ENCODE measurements at regions not wholly inside any gene's neighbourhood (a gene's known extent, or its start where the extent isn't known, plus 50 kb on each side); places are given as distances from the start of the nearest gene placed in this dataset.
A peak's percentile ranks its signal among the peaks of the same experiment; 100 is the strongest.

DNA sequence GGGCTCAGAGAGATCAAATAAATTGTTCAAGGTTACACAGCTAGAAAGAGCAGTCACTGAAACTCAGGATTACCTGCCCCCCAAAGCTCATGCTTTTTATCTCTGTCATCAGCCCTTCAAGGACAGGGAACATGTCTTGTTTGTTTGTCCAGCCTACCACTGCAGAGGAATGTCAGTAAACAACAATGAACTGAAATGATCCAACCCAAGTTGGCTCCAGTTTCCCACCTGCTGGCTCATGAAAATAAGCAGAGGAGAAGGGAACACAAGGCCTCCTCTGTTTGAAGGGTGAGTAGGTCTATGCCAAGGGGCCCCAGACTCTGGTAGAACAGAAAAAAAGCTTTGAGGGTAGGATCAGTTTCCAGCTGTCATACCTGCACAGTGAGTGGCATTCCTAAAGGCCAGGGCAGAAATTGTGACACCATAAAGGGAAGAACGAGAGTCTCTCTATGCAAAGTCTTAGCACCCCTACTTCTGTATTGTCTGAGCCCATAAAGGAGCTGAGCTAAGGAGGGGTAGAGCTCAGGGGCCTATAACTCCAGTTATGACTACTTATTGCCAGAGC is 115.2 kb downstream of the TRIM36 start:
- DNase-seq (ENCODE audit: extremely low spot score), result no peak
- ChIA-PET CTCF (interaction anchor here (0.7 to 1.2 kb wide), 2 partner anchors 10 to 12 kb away, joined by 3 read pairs; no protein-coding TSS in a partner anchor), POLR2A (no interaction called here)
- TF ChIP-seq, protein P1, sequence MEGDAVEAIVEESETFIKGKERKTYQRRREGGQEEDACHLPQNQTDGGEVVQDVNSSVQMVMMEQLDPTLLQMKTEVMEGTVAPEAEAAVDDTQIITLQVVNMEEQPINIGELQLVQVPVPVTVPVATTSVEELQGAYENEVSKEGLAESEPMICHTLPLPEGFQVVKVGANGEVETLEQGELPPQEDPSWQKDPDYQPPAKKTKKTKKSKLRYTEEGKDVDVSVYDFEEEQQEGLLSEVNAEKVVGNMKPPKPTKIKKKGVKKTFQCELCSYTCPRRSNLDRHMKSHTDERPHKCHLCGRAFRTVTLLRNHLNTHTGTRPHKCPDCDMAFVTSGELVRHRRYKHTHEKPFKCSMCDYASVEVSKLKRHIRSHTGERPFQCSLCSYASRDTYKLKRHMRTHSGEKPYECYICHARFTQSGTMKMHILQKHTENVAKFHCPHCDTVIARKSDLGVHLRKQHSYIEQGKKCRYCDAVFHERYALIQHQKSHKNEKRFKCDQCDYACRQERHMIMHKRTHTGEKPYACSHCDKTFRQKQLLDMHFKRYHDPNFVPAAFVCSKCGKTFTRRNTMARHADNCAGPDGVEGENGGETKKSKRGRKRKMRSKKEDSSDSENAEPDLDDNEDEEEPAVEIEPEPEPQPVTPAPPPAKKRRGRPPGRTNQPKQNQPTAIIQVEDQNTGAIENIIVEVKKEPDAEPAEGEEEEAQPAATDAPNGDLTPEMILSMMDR (IDR thresholded peaks at IDR 0.05; ENCODE audit: control extremely low read depth, extremely low read depth, low read depth, missing control alignments), result no peak

GRCh38 chr5:115052948-115053347 is 116.8 kb downstream of the TRIM36 start:
- ChIA-PET CTCF (interaction anchor here (0.9 kb wide), 1 partner anchor 49 kb away, joined by 3 read pairs; no protein-coding TSS in a partner anchor), POLR2A (no interaction called here)
- TF ChIP-seq, protein P1 (IDR thresholded peaks at IDR 0.05; ENCODE audit: control extremely low read depth, extremely low read depth, low read depth, missing control alignments), result no peak
- no peak for DNase-seq (ENCODE audit: extremely low spot score)

GRCh38 chr5:115050866-115051265 is 118.8 kb downstream of the TRIM36 start:
- CTCF ChIA-PET, result interaction anchor here (1.0 to 1.6 kb wide), 2 partner anchors 14 to 18 kb away, joined by 3 to 4 read pairs; no protein-coding TSS in a partner anchor
- POLR2A ChIA-PET, result no interaction called here
- no peak for DNase-seq (ENCODE audit: extremely low spot score)
- TF ChIP-seq, protein P1 (IDR thresholded peaks at IDR 0.05; ENCODE audit: control extremely low read depth, extremely low read depth, low read depth, missing control alignments), result no peak

DNA sequence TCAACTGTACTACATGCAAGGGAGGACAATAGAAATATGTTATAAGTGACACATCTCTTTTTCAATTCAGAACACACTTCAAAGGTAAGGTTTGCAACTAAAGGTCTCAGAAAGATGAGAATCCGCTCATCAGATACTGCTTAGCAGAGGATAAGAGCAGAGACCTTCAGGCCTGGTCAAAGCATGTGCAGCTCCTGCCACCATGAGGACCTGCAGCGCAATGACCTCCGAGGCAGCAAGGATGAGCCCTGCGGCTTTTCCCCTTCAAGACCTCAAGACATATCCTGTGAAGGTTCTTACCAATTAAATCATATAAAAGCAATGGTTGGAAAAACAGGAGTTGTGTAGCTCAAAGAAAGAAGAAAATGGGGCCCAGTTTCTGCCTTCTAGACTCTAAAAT is 135.8 kb downstream of the TRIM36 start:
- DNase-seq (ENCODE audit: extremely low spot score), result no peak
- CTCF ChIA-PET, result interaction anchor here (1.0 to 1.1 kb wide), 4 partner anchors 9 to 197 kb away, joined by 3 read pairs; no protein-coding TSS in a partner anchor
- POLR2A ChIA-PET, result no interaction called here
- TF ChIP-seq, protein P1 (IDR thresholded peaks at IDR 0.05; ENCODE audit: control extremely low read depth, extremely low read depth, low read depth, missing control alignments), result peak; percentile 42

DNA sequence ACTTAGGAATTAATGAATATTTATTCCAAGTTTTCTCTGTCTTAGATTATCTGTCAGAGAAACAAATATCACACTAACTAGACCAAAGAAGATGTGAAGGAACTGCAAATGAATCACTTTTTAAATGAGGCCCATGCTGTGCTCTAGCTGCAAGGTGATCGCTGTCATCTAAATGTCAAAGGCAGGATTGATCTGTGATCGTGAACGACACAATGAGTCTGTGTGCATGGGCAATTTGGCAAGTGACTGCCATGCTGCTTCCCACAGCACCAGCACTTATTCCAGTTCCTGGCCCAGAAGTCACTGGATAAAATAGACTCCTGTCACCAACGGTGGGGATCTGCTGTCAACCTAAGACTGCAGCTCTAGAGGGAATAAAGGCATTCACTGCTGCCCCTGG is 141.2 kb downstream of the TRIM36 start:
- CTCF ChIA-PET, result no interaction called here
- TF ChIP-seq, protein P1 (IDR thresholded peaks at IDR 0.05; ENCODE audit: control extremely low read depth, extremely low read depth, low read depth, missing control alignments), result no peak
- no peak for DNase-seq (ENCODE audit: extremely low spot score)
- POLR2A ChIA-PET, result no interaction called here

- POLR2A ChIA-PET, result no interaction called here
These were observed 144.8 kb downstream of the TRIM36 start for GRCh38 chr5:115024922-115025321.

More at GRCh38 chr5:115024922-115025321, 144.8 kb downstream of the TRIM36 start:
- TF ChIP-seq, protein P1 (IDR thresholded peaks at IDR 0.05; ENCODE audit: control extremely low read depth, extremely low read depth, low read depth, missing control alignments), result no peak
- DNase-seq (ENCODE audit: extremely low spot score), result no peak
- CTCF ChIA-PET, result interaction anchor here (1.1 to 1.3 kb wide), 3 partner anchors 8 to 10 kb away, joined by 3 to 9 read pairs (median 3); no protein-coding TSS in a partner anchor
